ENCODE measurements at regions not wholly inside any gene's neighbourhood (a gene's known extent, or its start where the extent isn't known, plus 50 kb on each side); places are given as distances from the start of the nearest gene placed in this dataset.

DNA sequence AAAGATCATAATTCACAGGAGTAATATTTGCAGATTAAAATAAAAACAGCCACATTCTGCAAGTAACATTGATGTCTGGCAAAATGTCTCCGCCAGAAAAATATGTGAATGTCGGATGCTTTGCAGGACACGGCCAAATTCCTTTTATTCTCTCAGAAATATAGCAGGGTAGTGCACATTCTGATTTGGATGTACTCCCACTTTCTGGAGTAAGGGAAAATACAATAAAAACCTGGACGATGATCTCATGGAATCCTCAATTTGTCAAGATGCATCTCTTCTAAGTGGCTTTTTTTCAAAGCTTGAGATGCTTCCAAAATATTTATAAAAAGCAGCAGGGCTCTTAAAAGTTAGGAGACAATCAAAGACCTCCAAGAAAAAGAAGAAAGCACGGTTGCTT lies 133.3 kb downstream of the TBX5 start:
- H3K9me3 Mint-ChIP-seq (ENCODE audit: low read depth) = no peaks in the 10 kb centered on the region
- DNase-seq (no peak), ATAC-seq (no peak)
- no peaks in the 10 kb centered on the region for H3K36me3 Mint-ChIP-seq
- H3K4me1 Mint-ChIP-seq = no peaks in the 10 kb centered on the region
- CTCF ChIA-PET = no interaction called here
- no peaks in the 10 kb centered on the region for H3K27me3 Mint-ChIP-seq
- no peak overlapping the region for H3K27ac Mint-ChIP-seq
- H3K4me3 Mint-ChIP-seq = no peak overlapping the region

DNA sequence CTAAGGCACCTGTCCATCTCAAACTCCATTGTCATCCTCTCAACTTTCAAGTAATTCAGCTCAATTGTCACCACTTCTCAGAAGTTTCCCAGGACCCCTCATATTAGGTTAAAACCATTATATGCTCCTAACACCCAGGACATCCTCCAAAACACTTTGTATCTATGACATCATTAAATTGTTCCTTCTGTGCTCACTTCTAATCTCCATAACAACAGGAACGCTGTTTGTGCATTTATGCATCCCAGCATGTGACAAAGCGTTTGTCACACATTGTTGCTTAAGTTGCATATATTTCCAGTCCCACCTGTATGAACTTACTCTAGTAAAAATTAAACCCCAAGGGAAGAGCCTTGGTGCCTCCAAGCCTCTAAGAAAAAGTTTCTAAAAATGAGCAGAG lies 133.9 kb downstream of the TBX5 start:
- Mint-ChIP-seq H3K4me3 (no peak overlapping the region), H3K36me3 (no peaks in the 10 kb centered on the region), H3K4me1 (no peaks in the 10 kb centered on the region), H3K9me3 (ENCODE audit: low read depth) (no peaks in the 10 kb centered on the region), H3K27ac (no peak overlapping the region), H3K27me3 (no peaks in the 10 kb centered on the region)
- CTCF ChIA-PET = no interaction called here
- DNase-seq (no peak), ATAC-seq (no peak)

DNA sequence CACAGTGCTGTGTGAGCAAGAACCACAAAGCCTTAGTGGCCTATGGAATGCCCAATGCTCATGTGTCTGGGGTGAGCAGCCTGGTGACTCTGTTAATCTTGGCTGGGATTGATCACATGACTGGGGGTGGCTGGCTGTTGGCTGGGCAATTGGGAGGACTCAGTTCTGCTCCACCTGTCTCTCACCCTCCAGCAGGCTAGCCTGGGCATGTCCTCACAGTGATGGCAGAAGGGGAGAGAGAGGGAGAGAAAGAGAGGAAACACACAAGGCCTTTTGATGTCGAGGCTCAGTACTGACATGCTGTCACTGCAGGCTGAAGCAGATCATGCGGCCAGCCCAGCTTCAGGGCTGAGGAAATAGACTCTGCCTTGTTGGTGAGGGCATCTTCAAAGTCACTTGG lies 136.8 kb downstream of the TBX5 start:
- H3K9me3 Mint-ChIP-seq (ENCODE audit: low read depth) = no peaks in the 10 kb centered on the region
- no peaks in the 10 kb centered on the region for H3K27me3 Mint-ChIP-seq
- no peaks in the 10 kb centered on the region for H3K36me3 Mint-ChIP-seq
- DNase-seq (no peak), ATAC-seq (no peak)
- no peak overlapping the region for H3K27ac Mint-ChIP-seq
- CTCF ChIA-PET = interaction anchor here (1.0 kb wide), 1 partner anchor 289 kb away, joined by 3 read pairs; no protein-coding TSS in a partner anchor
- no peaks in the 10 kb centered on the region for H3K4me1 Mint-ChIP-seq
- H3K4me3 Mint-ChIP-seq = no peak overlapping the region

DNA sequence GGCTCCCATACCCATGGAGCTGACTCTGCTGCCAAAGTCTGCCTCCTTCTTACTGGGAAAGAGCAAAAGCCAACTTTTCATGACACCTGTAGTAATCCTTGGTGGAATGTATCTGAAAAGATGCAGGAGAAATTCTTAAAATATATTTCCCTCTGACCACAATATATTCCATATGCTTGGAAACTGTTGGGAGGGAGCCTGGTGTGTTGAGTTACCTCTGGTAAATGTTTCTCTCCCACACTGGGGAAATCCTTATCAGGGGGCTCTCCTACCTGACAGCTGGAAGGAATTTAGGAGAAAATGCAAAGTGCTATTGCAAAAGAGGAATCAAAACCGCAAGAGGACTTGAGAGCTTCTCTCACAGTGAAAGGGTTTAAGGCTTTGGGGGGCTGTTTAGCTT lies 139.4 kb downstream of the TBX5 start:
- ATAC-seq = no peak
- Mint-ChIP-seq H3K4me1 (no peaks in the 10 kb centered on the region), H3K27ac (no peak overlapping the region), H3K4me3 (no peak overlapping the region), H3K27me3 (no peaks in the 10 kb centered on the region), H3K9me3 (ENCODE audit: low read depth) (no peaks in the 10 kb centered on the region), H3K36me3 (no peaks in the 10 kb centered on the region)
- DNase-seq = no peak
- CTCF ChIA-PET = no interaction called here

DNA sequence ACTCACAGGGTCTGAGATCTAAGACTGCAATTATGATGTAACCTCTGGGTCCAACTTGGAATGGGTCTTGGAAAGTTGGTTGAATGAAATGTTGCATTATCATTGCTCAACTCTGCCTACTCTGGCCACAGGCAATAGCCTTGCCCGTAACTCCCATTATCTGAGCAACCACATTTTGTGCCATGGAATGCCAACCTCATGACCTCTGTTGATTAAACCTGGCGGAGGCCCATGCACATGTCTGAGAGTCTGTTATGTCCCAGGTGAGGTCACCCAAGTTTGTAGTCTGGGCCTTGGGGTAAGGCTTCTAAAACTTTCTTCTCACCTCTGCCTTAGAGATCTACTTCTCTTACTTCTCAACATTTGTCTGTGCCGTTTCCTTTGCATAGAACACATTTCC lies 140.9 kb downstream of the TBX5 start:
- H3K27ac Mint-ChIP-seq = no peak overlapping the region
- no peak overlapping the region for H3K4me3 Mint-ChIP-seq
- H3K9me3 Mint-ChIP-seq (ENCODE audit: low read depth) = no peaks in the 10 kb centered on the region
- DNase-seq (no peak), ATAC-seq (no peak)
- no peaks in the 10 kb centered on the region for H3K36me3 Mint-ChIP-seq
- CTCF ChIA-PET = no interaction called here
- no peaks in the 10 kb centered on the region for H3K27me3 Mint-ChIP-seq
- no peaks in the 10 kb centered on the region for H3K4me1 Mint-ChIP-seq

DNA sequence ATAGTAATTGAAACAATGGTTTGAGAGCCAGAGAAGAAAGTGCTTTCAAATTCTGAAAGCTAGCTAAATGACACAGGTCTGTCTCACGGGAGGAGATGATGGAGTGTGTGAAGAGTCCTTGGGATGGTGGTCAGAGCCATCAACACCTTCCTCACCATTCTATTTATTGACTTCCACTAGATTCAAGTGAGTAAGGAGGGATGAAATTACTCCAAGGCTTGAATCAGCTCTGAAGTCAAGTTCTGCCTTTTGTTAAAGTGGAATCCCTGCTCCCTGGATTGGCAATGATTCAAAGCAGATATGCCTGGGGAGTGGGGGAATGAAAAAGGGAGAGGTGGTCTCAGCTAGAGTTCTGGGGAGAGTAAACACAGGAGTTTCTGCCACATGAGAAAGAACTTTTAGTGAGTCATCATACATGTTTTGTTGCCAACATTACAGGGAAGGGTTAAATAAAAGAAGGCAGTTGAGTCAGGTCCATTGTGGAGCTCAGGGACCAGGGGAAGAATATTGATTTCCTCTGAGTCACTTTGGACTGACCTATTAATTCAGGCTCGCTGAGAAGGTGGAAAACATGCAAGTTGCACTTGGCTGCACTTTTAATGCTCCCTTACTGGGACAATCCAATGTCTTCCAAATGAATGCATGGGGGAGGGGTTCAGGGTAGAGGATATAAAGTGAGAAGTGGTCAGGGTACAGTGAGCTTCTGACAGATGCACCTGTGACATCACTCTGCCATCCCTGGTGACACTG lies 142.7 kb downstream of the TBX5 start:
- H3K4me1 Mint-ChIP-seq = no peaks in the 10 kb centered on the region
- no peaks in the 10 kb centered on the region for H3K27me3 Mint-ChIP-seq
- H3K9me3 Mint-ChIP-seq (ENCODE audit: low read depth) = no peaks in the 10 kb centered on the region
- CTCF ChIA-PET = no interaction called here
- ATAC-seq (no peak), DNase-seq (no peak)
- H3K4me3 Mint-ChIP-seq = no peak overlapping the region
- H3K27ac Mint-ChIP-seq = no peak overlapping the region
- no peaks in the 10 kb centered on the region for H3K36me3 Mint-ChIP-seq

DNA sequence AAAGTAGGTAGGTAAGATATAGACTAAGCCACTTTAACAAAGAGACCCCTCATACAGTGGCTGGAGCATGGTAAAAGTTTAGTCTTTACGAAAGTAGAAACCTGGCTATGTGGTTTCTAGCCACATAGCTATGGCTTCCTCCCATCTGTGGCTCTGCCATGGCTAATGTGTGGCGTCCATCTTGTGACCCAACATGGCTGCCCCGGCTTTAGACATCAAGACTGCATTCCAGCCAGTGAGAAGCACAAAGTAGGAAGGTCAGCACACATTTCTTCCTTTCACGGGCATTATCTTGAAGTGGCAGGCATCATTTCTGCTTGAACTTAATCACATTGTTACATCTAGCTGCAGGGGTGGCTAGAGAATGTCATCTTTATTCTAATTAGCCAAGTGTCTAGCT lies 148.3 kb downstream of the TBX5 start:
- no peaks in the 10 kb centered on the region for H3K4me1 Mint-ChIP-seq
- peaks cover 3% of the 10 kb centered on the region for H3K9me3 Mint-ChIP-seq (ENCODE audit: low read depth)
- no peaks in the 10 kb centered on the region for H3K27me3 Mint-ChIP-seq
- no peak overlapping the region for H3K4me3 Mint-ChIP-seq
- H3K36me3 Mint-ChIP-seq = no peaks in the 10 kb centered on the region
- CTCF ChIA-PET = interaction anchor here (0.6 kb wide), 1 partner anchor 206 kb away, joined by 3 read pairs; no protein-coding TSS in a partner anchor
- ATAC-seq = no peak
- H3K27ac Mint-ChIP-seq = no peak overlapping the region
- no peak for DNase-seq

DNA sequence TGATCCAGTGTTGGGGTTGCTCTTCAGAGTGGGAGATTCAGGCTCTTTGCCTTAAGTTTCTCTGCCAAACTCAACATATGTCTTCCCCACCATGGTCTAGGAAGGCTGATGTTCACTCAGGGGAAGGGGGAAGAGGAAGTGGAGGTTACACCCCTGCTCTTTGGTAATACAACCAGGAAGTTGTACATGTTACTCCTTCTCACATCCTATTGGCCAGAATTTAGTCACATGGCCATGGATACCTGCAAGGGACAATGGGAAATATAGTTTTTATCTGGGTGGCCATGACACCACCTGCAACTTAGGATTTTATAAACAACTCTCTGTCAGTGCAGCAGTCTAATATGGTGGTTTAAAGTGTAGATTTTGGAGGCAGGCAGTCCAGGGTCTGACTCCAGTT lies 150.9 kb downstream of the TBX5 start:
- ATAC-seq (no peak), DNase-seq (no peak)
- no peak overlapping the region for H3K27ac Mint-ChIP-seq
- no peaks in the 10 kb centered on the region for H3K27me3 Mint-ChIP-seq
- H3K4me3 Mint-ChIP-seq = no peak overlapping the region
- CTCF ChIA-PET = no interaction called here
- no peaks in the 10 kb centered on the region for H3K36me3 Mint-ChIP-seq
- no peaks in the 10 kb centered on the region for H3K4me1 Mint-ChIP-seq
- H3K9me3 Mint-ChIP-seq (ENCODE audit: low read depth) = peaks cover 6% of the 10 kb centered on the region

DNA sequence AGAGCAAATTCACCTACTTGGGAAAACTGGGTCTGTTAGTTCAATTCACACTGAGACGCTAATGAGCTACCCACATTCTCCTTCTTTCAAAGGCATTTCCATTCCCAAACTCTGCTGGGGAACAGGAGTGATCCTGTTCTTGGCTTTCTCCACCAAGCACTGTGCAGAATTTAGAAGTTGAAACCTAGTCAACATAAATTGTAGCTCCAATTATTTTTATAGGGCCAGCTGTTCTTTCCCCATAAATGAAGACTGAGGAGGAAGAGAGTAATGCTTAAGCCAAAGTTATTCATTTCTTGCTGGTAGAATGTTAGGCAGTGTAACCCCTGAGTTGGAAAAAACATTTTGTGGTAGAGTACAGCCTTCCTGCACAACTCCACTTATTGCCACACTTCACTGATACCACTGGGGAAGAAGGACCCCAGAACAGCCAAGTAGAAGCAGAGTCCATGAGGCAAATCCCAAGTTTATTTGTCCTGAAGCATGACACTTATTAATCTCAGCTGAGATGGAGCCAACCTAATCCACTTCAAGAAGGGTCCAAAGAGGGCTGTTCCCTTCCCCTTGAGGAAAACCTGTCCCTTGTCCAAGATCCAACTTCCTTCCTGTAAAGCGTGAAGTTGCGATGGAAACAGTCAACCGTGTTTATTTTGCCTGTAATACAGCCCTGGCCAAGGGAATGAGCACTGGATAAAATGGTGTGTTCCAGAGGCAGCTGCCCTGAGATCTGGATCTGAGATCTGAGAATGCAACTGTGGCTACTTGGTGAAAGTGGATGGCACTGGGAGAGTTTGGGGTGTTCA lies 151.8 kb downstream of the TBX5 start:
- Mint-ChIP-seq H3K36me3 (no peaks in the 10 kb centered on the region), H3K4me3 (no peak overlapping the region), H3K27me3 (no peaks in the 10 kb centered on the region), H3K9me3 (ENCODE audit: low read depth) (peaks cover 6% of the 10 kb centered on the region), H3K27ac (no peak overlapping the region), H3K4me1 (no peaks in the 10 kb centered on the region)
- DNase-seq (no peak), ATAC-seq (no peak)
- CTCF ChIA-PET = no interaction called here

DNA sequence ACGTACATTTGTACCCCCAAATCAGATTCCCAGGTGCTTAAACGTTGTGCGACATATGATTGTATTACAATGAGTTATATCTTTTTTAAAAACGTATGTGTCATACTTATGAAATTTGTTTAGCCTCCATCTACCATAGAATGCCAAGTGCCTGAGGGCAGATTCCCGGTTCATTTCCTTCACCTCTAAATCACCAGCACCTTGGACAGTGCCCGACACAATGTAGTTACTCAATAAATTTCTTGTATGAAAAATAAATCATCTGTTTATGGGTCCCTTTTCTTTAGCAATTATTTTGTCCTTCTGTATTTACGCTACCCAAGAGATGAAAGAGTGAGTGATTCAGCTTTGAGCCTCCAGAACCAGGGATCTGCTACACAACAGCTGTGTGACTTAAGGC lies 157.4 kb downstream of the TBX5 start:
- Mint-ChIP-seq H3K4me3 (no peak overlapping the region), H3K9me3 (ENCODE audit: low read depth) (peaks cover 2% of the 10 kb centered on the region), H3K4me1 (no peaks in the 10 kb centered on the region), H3K27ac (no peak overlapping the region), H3K36me3 (no peaks in the 10 kb centered on the region), H3K27me3 (no peaks in the 10 kb centered on the region)
- CTCF ChIA-PET = no interaction called here
- no peak for DNase-seq
- ATAC-seq = no peak

DNA sequence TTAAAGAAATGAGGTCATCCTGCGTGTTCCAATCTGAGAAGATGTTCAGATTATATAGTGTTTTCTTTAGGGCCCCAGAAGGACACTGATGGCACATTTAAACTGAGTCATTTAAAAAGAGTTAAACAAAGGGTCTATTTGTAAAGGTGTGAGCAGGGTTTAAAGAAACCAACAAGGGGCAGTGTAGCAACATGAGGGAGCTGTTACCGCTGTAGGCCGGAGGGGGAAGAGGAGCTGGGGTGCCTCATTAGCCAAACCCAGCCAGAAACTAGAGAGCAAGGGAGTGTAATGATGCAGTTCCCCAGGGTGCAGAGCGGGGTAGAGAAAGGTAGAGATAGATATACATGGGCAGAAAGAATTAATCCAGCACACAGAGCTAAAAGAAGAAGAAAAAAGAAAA lies 160.4 kb downstream of the TBX5 start:
- Mint-ChIP-seq H3K36me3 (no peaks in the 10 kb centered on the region), H3K27me3 (no peaks in the 10 kb centered on the region), H3K9me3 (ENCODE audit: low read depth) (no peaks in the 10 kb centered on the region), H3K4me3 (no peak overlapping the region), H3K27ac (no peak overlapping the region), H3K4me1 (no peaks in the 10 kb centered on the region)
- CTCF ChIA-PET = no interaction called here
- ATAC-seq (no peak), DNase-seq (no peak)

DNA sequence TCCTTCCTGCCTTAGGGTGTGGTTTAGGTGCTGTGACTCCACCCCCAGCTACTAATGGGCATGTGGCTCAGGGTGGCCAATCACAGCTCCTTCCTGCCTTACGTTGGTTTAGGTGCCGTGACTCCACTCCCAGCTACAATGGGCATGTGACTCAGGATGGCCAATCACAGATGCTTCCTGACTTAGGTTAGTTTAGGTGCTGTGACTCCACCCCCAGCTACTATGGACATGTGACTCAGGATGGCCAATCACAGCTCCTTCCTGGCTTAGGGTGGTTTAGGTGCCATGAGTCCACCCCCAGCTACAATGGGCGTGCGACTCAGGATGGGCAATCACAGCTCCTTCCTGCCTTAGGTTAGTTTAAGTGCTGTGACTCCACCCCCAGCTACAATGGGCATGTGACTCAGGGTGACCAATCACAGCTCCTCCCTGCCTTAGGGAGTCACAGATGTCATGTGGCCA lies 163.9 kb downstream of the TBX5 start:
- no peak overlapping the region for H3K27ac Mint-ChIP-seq
- DNase-seq = no peak
- H3K4me3 Mint-ChIP-seq = no peak overlapping the region

DNA sequence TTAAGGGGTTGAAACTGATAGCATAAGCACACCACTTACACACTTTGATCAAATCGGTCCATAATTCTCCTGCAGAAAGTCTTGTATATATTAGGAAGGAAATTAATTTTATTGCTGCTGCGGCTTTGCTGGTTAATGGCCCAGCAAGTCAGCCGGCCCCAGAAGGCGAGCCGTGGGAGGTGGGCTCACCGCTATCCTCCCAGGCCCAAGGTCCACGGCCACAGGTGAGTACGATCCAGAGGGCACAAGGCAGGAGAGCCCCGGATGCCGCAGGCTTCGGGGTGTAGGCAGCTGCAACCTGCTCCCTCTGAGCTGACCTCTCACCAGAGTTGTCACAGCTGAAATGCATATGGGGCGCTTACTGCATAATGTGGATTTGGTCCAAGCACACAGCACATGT lies 165.7 kb downstream of the TBX5 start:
- Mint-ChIP-seq H3K9me3 (ENCODE audit: low read depth) (no peaks in the 10 kb centered on the region), H3K27me3 (no peaks in the 10 kb centered on the region), H3K4me1 (no peaks in the 10 kb centered on the region), H3K36me3 (no peaks in the 10 kb centered on the region), H3K27ac (no peak overlapping the region), H3K4me3 (no peak overlapping the region)
- no peak for ATAC-seq
- DNase-seq = no peak
- CTCF ChIA-PET = no interaction called here

More for the DNA sequence above, 163.9 kb downstream of the TBX5 start:
- H3K4me1 Mint-ChIP-seq = no peaks in the 10 kb centered on the region
- no peak for ATAC-seq
- no peaks in the 10 kb centered on the region for H3K36me3 Mint-ChIP-seq
- H3K9me3 Mint-ChIP-seq (ENCODE audit: low read depth) = no peaks in the 10 kb centered on the region
- no peaks in the 10 kb centered on the region for H3K27me3 Mint-ChIP-seq
- CTCF ChIA-PET = no interaction called here

DNA sequence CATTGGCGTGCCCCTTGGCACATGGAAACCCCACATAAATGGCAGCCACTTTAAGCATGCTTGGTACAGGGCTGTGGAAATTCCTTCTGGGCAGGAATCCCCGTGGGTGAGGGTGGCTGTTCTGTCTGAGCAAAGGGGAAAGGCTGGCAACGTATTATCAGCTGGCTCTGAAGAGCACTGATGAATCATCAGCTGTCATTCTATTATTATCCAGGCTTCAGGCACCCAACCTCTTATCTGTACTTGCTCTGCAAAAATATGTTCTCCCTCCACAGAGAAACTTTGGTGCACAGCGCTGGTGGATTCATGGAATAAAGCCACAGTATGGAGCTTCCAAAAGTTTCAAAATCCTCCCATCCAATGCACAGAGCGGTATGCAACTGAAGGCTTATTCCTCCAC lies 167.1 kb downstream of the TBX5 start:
- H3K36me3 Mint-ChIP-seq = no peaks in the 10 kb centered on the region

More for the DNA sequence above, 167.1 kb downstream of the TBX5 start:
- DNase-seq = no peak
- no peak overlapping the region for H3K27ac Mint-ChIP-seq
- CTCF ChIA-PET = no interaction called here
- H3K9me3 Mint-ChIP-seq (ENCODE audit: low read depth) = no peaks in the 10 kb centered on the region
- H3K4me3 Mint-ChIP-seq = no peak overlapping the region
- no peaks in the 10 kb centered on the region for H3K27me3 Mint-ChIP-seq
- no peak for ATAC-seq
- no peaks in the 10 kb centered on the region for H3K4me1 Mint-ChIP-seq
